Fibroblast of the aortic adventitia (primary cell): ENCODE measurements at regions not wholly inside any gene's neighbourhood (a gene's known extent, or its start where the extent isn't known, plus 50 kb on each side); places are given as distances from the start of the nearest gene placed in this dataset.

Source experiments
- DNase-seq: peaks from one replicate; pipeline ENCODE4 v3.0.0-alpha.2; 2010; ENCODE audit warnings: low read depth
- H3K4me3 ChIP-seq: 2 replicates; pipeline ENCODE4 v1.5.1; 2011; ENCODE audit warnings: low read depth, mild to moderate bottlenecking, control low read depth, low read length, moderate library complexity
- TF ChIP-seq, protein P1 (sequence below): IDR thresholded peaks from 2 replicates; pipeline ENCODE4 v1.5.1; 2011; ENCODE audit warnings: mild to moderate bottlenecking, low read length, control low read depth, inconsistent platforms; ENCODE audit not compliant: insufficient read depth

DNA sequence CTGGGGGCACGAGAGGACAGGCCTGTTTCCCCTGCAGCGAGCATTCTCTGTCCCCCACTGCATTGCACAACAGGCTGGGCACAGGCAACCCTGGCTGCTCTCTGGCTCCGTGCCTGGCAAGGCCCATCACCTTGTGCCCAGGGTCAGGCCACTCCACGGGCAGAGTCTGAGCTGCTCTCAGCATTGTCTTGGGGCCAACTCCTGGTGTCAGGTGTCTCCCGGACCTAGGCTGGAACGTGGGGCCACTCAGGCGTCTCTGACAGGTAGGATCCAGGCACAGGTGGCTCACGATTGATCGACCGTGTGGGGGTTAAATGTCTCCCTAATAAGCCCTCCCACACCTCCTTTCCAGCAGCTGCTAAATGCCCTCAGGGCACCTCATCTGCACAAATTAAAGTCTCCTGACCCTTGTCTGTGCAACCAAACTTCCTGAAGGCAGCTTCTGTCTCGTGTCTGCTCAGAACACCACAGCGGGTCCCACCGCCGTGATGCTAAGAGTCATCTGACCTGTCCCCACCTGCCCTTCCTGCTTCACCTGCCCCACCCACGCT, 66.6 kb upstream of the GPC1 start:
- TF ChIP-seq, protein P1, sequence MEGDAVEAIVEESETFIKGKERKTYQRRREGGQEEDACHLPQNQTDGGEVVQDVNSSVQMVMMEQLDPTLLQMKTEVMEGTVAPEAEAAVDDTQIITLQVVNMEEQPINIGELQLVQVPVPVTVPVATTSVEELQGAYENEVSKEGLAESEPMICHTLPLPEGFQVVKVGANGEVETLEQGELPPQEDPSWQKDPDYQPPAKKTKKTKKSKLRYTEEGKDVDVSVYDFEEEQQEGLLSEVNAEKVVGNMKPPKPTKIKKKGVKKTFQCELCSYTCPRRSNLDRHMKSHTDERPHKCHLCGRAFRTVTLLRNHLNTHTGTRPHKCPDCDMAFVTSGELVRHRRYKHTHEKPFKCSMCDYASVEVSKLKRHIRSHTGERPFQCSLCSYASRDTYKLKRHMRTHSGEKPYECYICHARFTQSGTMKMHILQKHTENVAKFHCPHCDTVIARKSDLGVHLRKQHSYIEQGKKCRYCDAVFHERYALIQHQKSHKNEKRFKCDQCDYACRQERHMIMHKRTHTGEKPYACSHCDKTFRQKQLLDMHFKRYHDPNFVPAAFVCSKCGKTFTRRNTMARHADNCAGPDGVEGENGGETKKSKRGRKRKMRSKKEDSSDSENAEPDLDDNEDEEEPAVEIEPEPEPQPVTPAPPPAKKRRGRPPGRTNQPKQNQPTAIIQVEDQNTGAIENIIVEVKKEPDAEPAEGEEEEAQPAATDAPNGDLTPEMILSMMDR = no peak
- H3K4me3 ChIP-seq = no peak overlapping the region
- DNase-seq = no peak

DNA sequence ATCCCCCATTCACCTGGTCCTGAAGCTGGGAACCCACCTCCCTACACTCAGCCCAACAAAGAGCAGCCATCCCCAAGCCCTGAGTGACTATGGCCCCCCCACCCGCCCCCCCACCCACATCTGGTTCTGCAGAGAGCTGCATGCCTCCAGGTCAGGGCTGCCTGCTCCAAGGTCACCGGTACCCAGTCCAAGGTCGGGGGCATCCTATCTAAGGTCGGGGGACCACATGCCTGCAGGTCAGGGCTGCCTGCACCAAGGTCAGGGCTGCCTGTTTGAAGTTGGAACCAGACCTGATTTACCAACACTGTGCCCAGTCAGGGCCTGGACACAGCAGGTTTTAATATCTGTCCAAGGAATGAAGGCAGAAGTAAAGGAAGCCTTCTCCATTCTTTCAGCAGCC, 66.1 kb upstream of the GPC1 start:
- TF ChIP-seq, protein P1 = no peak
- no peak overlapping the region for H3K4me3 ChIP-seq

DNA sequence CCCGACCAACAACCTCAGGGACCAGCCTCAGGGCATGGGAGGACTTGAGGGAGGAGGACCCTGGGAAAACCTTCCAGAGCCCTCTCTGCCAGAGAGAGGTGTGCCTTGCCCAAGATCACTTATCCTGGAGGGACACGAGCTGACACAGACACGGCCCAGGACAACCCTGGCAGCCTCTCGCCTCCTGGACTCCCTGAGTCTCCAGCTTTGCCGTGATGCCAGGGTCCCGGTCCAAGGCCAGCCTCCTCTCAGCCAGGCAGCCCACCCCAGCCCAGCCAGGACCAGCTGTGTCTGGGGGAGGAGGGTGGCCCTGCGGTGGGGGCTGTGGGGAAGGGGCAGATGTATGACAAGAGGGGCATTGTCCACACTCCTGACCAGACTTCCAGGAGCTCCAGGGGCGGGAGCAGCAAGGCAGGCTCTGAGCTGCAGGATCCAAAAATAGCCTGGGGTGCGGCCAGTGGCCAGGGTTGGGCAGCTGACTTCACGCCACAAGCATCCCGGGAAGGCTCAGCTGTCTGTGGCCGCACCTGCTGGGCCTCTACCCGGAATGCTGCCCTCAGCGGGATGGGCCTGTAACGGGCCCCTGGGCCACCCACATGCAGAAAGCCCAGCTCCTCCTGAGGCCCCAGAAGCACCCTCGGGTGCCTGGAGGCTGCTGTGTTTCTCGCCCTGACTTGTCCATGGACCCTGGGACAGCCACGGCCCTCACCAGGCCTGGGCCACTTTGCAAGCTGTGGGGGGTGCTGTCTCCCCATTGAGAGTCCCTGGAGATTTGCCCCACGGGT, 65.5 kb upstream of the GPC1 start:
- H3K4me3 ChIP-seq = no peak overlapping the region
- peak; percentile 85 for DNase-seq
- TF ChIP-seq, protein P1 = no peak

More for the DNA sequence above, 66.1 kb upstream of the GPC1 start:
- DNase-seq = no peak

DNA sequence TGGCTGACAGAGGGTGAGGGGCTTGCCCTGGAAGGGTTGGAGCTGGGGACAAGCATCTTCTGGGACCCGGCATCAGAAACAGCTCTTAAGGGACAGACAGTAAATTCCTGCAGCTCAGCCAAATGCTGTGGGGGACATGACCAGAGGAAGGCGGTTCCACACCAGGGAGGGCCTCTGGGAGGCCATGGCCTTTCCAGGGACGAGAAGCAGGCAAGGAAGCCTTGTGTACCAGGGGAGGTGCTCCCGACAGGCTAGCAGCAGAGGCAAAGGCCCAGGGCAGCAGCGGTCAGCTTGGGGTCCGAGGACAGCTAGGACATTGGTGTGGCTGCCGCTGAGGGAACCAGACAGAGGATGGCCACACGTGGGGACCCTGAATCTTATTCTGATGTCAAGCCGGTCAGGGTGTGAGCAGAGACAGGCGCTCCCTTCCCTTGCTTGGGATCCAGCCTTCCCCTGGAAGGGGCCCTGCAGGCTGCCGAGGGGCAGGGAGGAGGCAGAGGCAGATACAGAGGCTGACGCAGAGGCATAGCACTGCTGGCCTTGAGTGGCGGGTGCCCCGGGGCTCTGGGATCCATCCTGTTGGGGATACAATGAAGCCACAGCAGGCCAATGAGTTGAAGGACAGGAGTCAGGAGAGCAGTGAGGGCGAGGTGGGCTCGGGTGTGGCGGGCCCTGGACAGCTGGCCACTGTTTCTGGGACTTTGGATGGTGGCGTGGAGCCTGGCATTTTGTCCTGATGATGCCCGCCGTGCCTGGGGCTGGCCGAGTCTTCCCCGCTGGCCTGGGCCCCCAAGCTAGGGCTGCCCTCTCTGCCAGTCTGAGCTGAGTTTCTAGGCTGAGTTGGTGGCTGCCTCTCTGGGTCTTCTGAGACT, 64.1 kb upstream of the GPC1 start:
- DNase-seq = no peak
- no peak overlapping the region for H3K4me3 ChIP-seq
- TF ChIP-seq, protein P1 = no peak

DNA sequence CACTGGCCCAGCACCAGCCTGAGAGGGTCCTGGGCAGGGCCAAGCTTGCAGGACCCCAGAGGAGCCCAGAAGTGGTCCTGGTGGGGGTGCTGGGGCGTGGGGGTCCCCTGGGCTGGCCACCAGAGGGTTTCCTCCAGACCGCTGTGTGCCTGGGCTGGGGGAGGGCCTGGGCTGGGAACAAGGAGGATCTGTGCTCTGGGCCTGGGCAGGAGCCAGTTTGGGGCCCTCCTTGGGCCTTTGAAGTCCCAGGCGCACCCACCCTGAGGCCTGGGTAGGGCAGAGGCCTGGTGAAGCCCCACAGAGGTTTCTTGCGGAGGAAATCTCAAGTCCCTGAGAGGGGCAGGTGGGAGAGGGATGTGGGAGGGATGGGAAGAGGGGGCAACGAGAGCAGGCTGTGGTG, 63.4 kb upstream of the GPC1 start:
- DNase-seq = no peak
- TF ChIP-seq, protein P1 = no peak
- no peak overlapping the region for H3K4me3 ChIP-seq

DNA sequence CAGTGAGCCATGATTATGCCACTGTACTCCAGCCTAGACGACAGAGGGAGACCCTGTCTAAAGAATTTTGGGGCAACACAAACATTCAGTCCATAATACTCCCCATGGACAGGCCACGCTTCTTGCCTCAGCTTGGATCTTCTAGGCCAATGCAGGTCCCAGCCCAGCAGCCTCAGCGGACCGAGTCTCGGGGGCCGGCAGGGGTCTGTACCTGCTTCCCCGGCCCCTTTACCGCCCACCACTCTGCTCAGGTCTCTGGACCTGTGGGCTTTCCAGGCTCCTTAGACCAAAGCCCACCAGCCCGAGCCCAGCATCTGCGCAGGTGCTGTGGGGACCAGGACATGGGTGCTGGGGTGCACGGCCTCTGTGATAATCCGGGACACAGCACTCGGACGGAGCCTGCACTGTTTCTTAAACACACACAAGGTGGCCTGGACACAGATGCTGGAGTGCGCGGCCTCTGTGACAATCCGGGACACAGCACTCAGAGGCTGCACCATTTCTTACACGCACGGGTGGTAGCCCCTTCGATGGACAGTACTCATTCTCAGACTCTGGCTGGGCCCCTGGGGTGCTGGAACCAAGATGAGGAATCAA, 62.1 kb upstream of the GPC1 start:
- H3K4me3 ChIP-seq = no peak overlapping the region
- DNase-seq = no peak
- TF ChIP-seq, protein P1 = no peak
